ENCODE measurements at regions not wholly inside any gene's neighbourhood (a gene's known extent, or its start where the extent isn't known, plus 50 kb on each side); places are given as distances from the start of the nearest gene placed in this dataset. TPM values are rescaled to one million over a fixed set of nuclear protein-coding genes. Genes with fewer than 3 reads are reported as not detected.
"Not testable (repeated sequence)": the region's sequence is repeated elsewhere in the genome, so short reads cannot be mapped to it uniquely, and the experiment has no call there.

- TF ChIP-seq, protein P1, sequence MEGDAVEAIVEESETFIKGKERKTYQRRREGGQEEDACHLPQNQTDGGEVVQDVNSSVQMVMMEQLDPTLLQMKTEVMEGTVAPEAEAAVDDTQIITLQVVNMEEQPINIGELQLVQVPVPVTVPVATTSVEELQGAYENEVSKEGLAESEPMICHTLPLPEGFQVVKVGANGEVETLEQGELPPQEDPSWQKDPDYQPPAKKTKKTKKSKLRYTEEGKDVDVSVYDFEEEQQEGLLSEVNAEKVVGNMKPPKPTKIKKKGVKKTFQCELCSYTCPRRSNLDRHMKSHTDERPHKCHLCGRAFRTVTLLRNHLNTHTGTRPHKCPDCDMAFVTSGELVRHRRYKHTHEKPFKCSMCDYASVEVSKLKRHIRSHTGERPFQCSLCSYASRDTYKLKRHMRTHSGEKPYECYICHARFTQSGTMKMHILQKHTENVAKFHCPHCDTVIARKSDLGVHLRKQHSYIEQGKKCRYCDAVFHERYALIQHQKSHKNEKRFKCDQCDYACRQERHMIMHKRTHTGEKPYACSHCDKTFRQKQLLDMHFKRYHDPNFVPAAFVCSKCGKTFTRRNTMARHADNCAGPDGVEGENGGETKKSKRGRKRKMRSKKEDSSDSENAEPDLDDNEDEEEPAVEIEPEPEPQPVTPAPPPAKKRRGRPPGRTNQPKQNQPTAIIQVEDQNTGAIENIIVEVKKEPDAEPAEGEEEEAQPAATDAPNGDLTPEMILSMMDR (IDR thresholded peaks at IDR 0.05; ENCODE audit: insufficient read depth, low read length) = no peak
- DNase-seq (ENCODE audit: low read depth) = no peak
- no peak overlapping the region for H3K4me3 ChIP-seq (ENCODE audit: low read depth, low read length)
Observed at GRCh38 chr5:27103486-27103885, 65.1 kb upstream of the CDH9 start.

- H3K4me3 ChIP-seq (ENCODE audit: low read depth, low read length); DNase-seq (ENCODE audit: low read depth): not testable (repeated sequence)
Observed at GRCh38 chr5:27095761-27096160, 57.4 kb upstream of the CDH9 start.

DNA sequence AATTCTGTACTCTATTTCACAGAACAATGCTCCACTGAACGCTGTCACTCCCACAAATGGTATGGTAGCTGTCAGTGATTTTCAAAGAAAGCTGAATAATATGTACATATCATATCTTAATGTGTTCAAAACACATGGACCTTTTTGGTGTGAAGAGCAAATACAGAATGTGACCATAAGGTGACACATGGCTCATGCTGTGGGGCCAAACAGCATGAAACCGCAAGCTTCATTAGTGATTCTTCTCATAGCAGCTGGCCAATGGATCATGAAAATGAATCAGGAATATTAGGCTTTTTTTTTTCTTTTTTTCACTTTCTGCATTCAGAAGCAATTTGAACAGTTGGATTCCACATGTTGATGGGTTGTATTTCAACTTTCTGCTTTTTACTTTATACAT is 54.9 kb upstream of the CDH9 start:
- no peak for DNase-seq (ENCODE audit: low read depth)
- H3K4me3 ChIP-seq (ENCODE audit: low read depth, low read length) = no peak overlapping the region
- TF ChIP-seq, protein P1 (IDR thresholded peaks at IDR 0.05; ENCODE audit: insufficient read depth, low read length) = no peak

- DNase-seq (ENCODE audit: low read depth) = no peak
- no peak overlapping the region for H3K4me3 ChIP-seq (ENCODE audit: low read depth, low read length)
- TF ChIP-seq, protein P1 (IDR thresholded peaks at IDR 0.05; ENCODE audit: insufficient read depth, low read length) = no peak
Observed at GRCh38 chr5:27091858-27092257, 53.5 kb upstream of the CDH9 start.

DNA sequence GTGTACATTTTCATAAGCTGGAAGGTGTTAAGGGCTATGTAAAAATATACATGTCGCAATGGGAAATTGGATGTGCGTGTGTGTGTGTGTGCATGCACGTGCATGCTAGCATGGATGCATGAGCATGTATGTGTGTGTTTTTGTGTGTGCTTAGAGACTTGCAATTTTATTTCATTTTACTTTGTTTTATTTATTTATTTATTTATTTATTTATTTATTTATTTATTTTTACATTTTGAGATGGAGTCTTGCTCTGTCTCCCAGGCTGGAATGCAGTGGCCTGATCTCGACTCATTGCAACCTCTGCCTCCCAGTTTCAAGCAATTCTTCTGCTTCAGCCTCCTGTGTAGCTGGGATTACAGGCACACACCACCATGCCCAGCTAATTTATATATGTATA is 50.4 kb upstream of the CDH9 start:
- not testable (repeated sequence) for H3K4me3 ChIP-seq (ENCODE audit: low read depth, low read length); DNase-seq (ENCODE audit: low read depth)

Small RNA genes lying in the stretch of these regions (small RNA-seq; reads per million reads assigned to genes)
- gene AC010385.1 = not detected
- gene AC010385.3 = not detected
- gene AC026421.1 = not detected
- gene AC114300.1 = not detected
- gene LSP1P3 = not detected
- not detected for gene RF00425
- gene RNU6-738P = 0.95 reads per million, percentile 31 among the genes with 10 or more reads in this experiment
- not detected for gene RNU6-909P
- gene UBL5P1 = not detected
